GM19035 (cell line): ENCODE measurements at regions not wholly inside any gene's neighbourhood (a gene's known extent, or its start where the extent isn't known, plus 50 kb on each side); places are given as distances from the start of the nearest gene placed in this dataset.
"Not testable (repeated sequence)": the region's sequence is repeated elsewhere in the genome, so short reads cannot be mapped to it uniquely, and the experiment has no call there.

ENCODE experiments used
- ATAC-seq: cut with Tn5 transposase; IDR thresholded peaks from one replicate; pipeline ENCODE4 v1.9.1; 2021; ENCODE audit not compliant: unreplicated experiment

DNA sequence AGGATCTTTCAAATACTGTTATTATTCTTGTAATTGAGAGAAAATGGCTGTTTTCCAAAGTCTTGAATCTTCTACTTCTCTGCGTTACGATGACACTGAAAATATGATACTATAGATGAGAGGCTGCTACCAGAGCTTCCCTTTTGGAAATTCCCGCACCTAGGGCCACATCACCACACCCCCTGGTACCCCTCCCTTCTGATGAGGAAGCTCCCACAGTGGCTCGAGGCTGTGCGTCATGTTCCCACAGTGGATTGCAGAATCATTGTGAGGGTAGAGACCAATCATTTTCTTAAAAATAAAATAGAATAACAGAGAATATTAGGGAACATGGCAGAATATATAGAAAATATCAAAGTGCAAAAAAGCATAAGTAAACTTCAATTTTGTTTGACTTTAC lies 268.9 kb upstream of the SMIM21 start:
- no peak for ATAC-seq

- ATAC-seq, result no peak
Measured at GRCh38 chr18:75694292-75694691, 266.8 kb upstream of the SMIM21 start.

DNA sequence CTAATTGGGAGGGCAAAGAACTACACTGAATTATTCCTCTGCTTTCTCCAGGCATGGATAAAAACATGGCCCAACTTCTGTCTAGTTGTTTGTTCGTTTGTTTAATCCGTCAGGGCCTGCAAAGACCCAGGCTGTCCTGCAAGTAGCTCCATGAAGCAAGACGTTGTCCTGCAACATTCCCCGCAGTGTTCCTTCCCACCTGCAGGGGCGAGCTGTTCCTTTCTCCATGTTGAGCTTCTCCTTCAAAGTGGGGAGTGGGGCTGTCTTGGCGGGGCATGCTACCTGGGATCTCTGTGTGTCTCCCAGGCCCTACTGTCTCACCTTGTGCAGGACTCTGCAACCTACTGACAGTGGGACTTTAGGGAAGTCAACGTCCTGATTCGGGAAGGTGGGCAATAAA lies 264.0 kb upstream of the SMIM21 start:
- ATAC-seq, result no peak

DNA sequence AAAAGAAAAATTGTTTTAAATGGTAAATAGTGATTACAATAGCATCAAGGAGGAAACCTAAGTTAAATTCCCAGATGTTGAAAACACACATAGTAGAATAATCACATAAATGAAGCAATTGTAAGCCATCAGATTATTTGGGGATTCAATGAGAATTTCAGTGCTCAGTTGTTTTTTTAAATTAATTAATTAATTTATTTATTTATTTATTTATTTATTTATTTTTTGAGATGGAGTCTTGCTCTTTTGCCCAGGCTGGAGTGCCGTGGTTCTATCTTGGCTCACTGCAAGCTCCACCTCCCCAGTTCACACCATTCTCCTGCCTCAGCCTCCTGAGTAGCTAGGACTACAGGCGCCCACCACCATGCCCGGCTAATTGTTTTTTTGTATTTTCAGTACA lies 262.8 kb upstream of the SMIM21 start:
- not testable (repeated sequence) for ATAC-seq

- no peak for ATAC-seq
Measured at GRCh38 chr18:75687626-75688025, 260.1 kb upstream of the SMIM21 start.

DNA sequence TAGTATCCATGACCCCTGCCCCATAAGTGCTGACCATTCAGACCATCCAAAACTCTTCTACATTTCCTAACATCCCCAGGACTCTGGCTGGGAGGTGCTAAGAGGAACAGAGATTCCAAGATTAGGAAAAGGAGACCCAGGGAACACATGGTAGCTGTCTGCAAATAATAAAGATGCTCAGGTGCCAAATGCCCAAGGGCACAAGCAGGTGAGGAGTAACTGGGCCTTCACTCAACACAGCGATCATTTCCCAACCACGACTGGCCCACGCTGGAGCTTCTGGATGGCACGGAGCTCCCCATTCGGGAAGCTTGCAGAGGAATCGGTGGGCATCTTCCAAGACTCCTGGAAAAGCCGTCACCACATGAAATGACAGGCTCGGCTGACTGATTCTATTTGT lies 255.9 kb upstream of the SMIM21 start:
- no peak for ATAC-seq

GRCh38 chr18:75681538-75682115 lies 254.1 kb upstream of the SMIM21 start:
- no peak for ATAC-seq

DNA sequence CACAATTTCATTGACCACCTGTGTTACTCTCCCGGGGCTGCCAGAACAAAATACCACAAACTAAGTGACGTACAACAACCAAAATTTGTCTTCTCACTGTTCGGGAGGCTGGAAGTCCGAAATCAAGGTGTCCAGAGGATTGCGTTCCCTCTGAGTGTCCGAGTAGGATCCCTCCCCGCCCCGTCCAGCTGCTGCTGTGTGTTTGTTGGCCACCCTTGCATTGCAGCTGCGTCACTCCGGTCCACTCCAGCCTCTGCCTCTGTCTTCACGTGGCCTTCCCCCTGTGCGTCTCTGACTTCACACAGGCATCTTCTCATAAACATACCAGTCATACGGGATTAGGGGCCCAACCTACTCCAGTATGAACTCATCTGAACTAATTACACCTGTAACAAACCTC lies 251.8 kb upstream of the SMIM21 start:
- ATAC-seq, result no peak

DNA sequence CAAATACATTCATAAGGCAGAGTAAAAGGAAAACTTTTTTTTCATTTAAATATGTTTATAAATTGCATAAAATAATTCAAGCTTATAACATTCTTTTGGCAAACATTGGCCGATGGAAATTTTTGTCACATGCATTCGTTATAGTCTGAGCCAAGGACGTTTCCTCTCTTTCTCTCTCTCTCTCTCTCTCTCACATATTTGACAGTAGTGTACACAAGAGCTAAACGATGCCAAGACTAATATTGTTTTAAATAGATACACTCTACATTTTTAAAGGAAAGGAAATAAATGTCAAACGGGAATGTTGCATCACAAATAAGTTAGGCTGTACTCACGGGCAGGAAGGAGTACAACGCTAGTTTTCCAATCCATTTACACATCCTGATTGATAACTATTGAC lies 251.1 kb upstream of the SMIM21 start:
- no peak for ATAC-seq

GRCh38 chr18:75677696-75678455 lies 250.4 kb upstream of the SMIM21 start:
- no peak for ATAC-seq

DNA sequence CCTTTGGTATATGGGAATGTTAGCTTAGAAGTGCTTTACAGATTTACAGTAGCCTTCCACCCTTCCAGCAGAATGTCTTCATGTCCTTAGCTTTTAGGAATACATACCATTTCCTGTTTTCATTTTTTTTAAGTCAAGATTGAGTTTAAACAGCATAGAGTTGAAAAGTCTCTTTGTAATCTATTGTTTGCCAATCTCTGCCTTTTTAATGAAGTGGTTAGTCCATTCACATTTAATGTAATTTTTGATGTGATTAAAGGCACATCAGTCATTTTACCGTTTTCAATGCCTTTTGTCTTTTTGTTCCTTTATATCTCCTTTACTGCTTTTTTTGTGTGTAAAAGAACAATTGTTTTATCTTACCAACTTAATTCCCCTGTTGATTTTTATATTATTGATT lies 233.4 kb upstream of the SMIM21 start:
- no peak for ATAC-seq

DNA sequence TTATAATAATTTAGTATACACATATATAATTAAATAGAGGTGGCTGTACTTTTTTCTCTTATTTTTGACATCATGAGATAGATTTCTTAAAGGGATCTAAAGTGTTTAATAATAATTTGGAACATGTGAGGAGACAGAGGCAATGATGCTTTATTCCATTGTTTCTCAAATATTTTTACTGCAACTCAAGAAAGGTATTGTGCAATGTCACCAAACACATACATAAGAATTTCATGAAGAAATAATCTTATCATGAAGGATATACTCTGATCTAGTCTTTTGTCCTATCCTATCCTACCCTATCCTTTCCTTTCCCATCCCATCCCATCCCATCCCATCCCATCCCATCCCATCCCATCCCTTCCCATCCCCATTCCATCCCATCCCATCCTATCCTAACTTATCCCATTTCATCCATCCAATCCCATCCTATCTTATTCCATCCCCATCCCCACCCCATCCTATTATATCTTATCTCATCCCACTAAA lies 232.1 kb upstream of the SMIM21 start:
- no peak for ATAC-seq

- ATAC-seq, result no peak
Measured at GRCh38 chr18:75658330-75658729, 230.8 kb upstream of the SMIM21 start.

- ATAC-seq, result no peak
Measured at GRCh38 chr18:75656563-75657247, 229.2 kb upstream of the SMIM21 start.

GRCh38 chr18:75656035-75656434 lies 228.5 kb upstream of the SMIM21 start:
- ATAC-seq, result no peak

GRCh38 chr18:75654851-75655751 lies 227.6 kb upstream of the SMIM21 start:
- ATAC-seq, result no peak

- no peak for ATAC-seq
Measured at GRCh38 chr18:75654386-75654785, 226.9 kb upstream of the SMIM21 start.

DNA sequence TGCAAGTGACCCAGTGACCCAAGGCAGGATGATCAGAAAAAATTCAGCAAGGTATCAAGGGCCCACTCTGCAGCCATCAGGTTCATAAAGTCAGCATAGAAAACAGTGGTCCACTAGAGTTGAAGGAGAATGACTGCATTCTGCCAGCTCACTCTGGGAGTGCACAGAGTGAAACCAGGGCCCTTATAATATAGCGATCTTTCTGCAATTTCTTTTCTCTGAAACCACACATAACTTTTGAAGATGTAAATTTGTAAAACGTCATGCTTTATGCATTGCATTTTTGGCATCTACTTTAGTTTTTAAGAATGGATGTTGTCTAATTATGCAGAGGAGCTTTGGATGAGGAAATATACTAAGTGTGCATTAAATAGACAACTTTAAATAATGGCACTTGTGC lies 225.0 kb upstream of the SMIM21 start:
- no peak for ATAC-seq

DNA sequence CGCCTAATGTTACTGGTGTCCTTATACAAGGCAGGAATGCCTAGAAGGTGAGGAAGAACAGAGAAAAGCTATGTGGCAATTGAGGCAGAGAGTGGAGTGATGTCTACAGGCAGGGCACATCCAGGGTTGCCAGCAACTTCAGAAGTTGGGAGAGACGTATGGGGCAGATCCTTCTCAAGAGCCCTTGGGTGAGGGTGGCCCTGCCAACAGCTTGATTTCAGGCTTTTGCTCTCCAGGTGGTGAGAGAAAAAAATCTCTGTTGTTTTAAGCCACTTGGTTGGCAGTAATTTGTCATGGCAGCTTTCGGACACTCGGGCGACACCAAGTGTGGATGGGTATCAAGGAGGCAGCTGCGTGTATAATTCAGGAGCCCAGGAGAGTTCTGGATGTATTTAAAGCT lies 217.4 kb upstream of the SMIM21 start:
- no peak for ATAC-seq

- ATAC-seq, result no peak
Measured at GRCh38 chr18:75643083-75643482, 215.6 kb upstream of the SMIM21 start.

DNA sequence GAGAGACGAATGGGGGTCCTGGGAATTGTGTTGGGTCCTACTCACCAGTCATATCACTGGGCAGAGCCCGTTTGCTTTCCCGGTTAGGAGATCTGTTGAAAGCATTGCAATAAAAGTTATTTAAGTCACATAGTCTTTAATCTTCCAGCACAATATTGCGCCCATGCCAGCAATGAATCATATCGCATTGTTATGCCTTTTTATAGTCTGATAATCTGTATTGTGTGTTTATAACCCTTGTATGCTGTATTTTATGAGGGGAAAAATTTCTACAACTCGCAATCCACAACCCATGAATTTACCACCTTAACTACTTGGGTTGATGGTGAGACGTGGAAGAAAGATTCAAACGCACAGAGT lies 211.9 kb upstream of the SMIM21 start:
- no peak for ATAC-seq
